ENCODE measurements at regions not wholly inside any gene's neighbourhood (a gene's known extent, or its start where the extent isn't known, plus 50 kb on each side); places are given as distances from the start of the nearest gene placed in this dataset.
"Not testable (repeated sequence)": the region's sequence is repeated elsewhere in the genome, so short reads cannot be mapped to it uniquely, and the experiment has no call there.

DNA sequence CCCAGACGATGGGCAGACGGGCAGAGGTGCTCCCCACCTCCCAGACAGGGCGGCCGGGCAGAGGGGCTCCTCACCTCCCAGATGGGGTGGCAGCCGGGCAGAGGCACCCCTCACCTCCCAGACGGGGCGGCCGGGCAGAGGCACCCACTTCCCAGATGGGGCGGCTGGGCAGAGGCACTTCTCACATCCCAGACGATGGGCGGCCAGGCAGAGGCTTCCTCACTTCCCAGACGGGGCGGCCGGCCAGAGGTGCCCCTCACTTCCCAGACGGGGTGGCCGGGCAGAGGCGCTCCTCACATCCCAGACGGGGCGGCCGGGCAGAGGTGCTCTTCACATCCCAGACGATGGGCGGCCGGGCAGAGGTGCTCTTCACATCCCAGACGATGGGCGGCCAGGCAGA lies 96.6 kb downstream of the ABCC12 start:
- DNase-seq (ENCODE audit: low read depth in 3 of 3, low spot score in 2 of 3), result not testable (repeated sequence)

DNA sequence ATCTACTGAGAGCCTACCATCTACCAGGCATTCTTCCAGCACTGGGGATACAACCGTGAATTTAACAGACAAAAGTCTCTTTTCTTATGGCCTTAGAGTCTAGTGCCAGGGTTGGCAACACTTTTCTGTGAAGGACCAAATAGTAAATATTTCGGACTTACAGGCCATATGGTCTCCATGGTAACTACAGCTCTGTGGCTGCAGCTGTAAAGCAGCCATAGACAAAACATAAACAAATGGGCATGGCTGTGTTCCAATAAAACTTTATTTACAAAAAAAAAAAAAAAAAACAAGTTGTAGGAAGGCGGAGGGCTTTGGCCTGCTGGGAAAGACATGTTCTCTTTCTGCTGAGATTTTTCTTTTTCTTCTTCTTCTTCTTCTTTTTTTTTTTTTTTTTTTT lies 98.7 kb downstream of the ABCC12 start:
- DNase-seq (ENCODE audit: low read depth in 3 of 3, low spot score in 2 of 3), result no peak

DNA sequence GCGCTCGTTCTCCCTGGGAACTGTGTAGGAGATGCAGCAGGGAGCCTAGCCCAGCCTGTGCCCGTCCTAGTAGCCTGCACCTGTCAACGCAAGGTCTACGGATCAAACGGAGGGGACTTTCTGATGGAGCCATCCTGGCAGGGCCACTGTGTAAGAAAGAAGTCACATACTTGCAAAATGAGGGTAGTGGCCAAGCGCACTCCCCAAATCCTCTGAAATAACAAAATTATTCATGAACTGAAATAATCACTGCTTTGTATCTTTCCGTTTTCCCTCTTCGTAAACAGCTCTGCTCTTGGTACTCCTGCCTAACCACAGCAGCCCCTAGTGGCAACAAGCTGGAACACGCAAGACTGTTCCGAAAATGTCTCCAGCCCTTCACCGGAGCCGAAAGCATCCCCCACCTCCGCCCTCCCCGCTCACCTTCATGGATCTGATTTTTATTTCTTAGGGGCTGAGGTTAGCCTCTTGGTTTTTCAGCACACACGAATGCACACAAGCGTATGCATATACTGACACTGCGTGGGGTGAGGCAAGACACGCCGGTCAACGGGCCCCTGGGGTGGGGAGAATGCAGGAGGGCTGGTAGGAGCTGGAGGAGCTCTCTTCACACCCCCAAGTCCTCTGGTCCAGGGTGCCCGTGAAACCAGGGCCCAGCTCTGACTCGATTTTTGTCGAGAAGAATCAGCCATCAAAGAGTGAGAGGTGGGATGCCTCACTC lies 100.8 kb downstream of the ABCC12 start:
- peak; percentile 27 to 35 (median 29) for DNase-seq (ENCODE audit: low read depth in 3 of 3, low spot score in 2 of 3)

DNA sequence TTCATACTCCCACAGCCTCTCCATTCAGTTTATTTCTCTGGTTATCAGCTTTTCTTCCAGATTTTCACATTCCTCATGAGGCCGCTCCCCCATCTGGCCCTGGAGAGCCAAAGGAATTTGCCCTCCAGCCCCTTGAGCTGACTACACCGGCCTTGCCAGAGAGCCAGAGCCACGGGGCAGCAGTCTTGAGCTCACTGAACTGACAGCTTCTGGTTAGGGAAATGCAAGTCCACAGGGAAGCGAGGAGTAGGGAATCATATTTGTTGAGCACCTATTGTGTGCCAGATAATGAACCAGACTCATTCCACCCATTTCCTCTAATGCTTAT lies 102.4 kb downstream of the ABCC12 start:
- no peak for DNase-seq (ENCODE audit: low read depth in 3 of 3, low spot score in 2 of 3)

DNA sequence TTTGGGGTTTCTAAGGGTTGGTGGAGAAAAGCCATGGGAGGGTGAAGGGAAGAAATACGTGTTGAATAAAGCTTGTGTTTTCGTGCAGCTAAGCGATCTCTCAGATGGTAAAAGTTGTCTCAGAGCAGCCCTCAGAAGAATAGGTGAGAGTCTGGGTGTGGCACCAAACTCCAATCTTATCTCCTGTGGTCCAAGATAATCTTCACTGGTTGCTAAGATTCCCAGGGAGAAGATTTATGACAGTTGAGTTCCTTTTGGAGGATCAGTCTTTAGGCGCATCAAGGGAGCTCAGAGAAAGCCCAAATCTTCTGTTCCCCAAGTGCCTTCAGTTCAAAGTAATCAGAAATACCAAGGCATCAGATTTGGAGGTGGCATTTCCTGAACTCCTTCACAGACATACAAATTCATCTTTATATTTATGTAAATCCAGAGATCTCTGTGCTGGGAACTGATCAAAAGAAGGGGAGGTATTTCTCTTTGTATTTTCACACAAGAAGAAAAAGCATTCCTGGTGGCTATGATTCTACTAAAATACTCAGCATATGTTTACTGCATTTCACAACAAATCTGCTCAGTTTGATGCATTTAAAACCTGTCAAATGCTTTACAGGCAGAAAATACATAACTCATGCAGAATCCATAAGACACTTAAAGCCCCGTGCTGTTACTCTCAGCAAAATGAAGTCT lies 102.9 kb downstream of the ABCC12 start:
- DNase-seq (ENCODE audit: low read depth in 3 of 3, low spot score in 2 of 3), result no peak

DNA sequence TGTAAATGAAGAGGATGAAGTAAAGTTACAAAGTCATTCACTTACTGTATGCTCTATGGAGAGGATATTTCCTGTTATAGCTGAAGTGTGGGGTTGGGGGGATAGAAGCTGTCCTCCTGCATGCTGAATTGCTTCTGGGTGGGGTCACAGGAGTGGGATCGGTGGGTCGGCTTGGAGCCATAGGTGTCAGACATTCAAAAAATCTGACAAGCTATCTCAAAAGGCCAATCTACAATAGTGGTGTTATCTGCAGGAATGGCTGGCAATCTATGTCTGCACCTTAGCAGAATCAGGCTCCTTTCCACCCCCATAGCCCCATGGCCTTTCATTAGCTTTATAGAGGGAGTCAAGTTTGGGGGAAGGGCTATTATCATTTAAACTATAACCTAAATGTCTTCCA lies 104.9 kb downstream of the ABCC12 start:
- DNase-seq (ENCODE audit: low read depth in 3 of 3, low spot score in 2 of 3), result no peak

DNA sequence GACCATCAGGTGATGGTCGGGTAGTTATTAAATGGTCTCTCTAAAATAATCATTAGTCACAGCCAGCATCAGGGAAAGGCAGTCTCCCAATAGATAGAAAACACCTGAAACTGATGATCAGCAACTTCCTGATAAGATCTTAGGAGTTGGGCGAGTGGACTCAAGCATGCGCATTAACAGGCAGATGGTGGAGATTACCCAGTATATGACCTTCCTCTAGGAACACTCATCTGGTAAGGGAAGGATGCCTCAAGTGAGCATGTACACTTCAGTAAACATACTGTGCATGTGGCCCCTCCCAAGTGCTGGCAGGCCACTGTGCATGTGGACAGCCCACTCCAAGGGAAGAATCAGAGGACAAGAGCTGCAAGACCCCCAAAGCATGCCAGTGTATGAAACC lies 105.9 kb downstream of the ABCC12 start:
- no peak for DNase-seq (ENCODE audit: low read depth in 3 of 3, low spot score in 2 of 3)

DNA sequence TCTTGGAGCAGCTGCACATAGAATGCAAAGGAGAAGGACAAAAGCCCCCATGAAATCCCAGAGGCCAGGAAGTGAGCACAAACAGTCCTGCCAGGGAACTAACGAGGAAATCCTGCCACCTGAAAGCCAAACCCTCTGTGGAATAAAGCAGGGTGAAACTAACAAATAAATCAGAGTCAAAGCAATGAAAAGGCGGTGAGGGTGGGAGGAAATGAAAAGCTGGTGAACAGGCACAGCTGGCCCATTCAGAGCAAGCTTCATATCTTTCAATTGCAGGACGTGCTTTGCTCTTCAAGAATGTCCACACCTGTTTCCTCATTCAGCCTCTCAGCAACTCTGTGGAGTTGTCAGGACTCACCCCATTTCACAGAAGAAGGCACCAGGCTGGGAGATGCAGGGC lies 108.1 kb downstream of the ABCC12 start:
- no peak for DNase-seq (ENCODE audit: low read depth in 3 of 3, low spot score in 2 of 3)

DNA sequence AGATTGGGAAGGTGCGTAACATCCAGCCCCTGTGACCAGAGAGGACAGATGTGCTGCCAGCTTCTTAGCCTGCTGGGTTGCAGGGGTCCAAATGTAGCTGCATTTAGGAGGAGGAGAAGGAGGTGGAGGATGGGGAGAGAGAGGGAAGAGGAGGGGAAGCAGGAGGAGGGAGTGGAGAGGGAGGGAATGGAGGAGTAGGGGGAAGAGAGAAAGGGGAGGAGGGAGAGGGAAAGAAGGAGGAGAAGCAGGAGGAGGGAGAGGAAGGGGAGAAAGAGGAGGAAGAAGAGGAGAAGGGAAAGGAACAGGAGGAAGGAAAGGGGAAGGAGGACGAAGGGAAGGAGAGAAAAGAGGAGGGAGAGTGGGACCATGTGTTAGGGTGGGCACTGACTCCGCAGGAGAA lies 108.6 kb downstream of the ABCC12 start:
- DNase-seq (ENCODE audit: low read depth in 3 of 3, low spot score in 2 of 3), result no peak

DNA sequence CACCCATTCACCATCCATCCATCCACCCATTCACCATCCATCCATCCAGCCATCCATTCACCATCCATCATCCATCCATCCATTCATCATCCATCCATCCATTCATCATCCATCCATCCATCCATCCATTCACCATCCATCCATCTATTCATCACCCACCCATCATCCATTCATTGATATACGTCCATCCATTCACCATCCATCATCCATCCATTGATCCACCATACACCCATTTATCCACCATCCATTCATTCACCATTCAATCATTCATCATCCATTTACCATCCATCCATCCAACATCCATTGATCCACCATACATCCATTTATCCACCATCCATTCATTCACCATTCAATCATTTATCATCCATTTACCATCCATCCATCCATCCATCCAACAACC lies 111.7 kb downstream of the ABCC12 start:
- DNase-seq (ENCODE audit: low read depth in 3 of 3, low spot score in 2 of 3), result no peak

DNA sequence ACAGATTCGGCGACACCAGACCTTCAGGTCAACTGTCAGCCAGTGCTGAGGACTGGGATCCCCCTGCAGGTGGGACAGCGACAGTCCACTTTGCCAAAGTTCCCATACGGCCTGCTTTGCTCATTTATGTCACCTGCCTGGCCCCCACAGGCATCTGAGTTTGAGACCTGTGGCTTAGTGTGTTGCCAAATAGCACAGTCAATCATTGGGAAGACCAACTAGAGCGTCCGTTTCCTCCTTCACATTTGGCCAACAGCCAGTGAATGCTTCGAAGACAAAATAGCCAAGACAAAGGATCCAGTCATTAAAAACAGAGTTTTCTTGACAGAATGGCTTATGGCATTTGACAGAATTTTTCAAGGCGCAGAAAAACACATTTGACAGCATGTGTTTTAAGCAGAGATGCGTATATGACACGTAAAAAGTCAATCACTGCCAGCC lies 113.8 kb downstream of the ABCC12 start:
- no peak for DNase-seq (ENCODE audit: low read depth in 3 of 3, low spot score in 2 of 3)

DNA sequence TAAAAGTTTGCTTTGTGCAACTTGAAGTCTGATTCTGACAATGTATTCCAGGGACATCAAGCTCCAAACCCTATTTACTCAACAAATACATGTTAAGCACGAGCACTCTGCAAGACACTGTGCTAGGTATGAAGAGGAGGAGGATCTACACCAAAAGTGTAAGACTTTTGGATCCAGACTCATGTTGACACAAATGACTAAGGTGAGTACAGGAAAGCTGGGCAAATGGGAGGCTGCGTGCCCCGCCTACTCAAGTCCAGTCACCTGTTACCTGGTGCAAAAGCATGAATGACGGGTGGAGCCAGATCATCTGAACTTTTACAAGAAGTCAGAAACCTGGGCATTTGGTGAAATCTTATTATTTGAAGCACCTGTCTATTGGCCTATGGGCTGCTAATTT lies 120.7 kb downstream of the ABCC12 start:
- DNase-seq (ENCODE audit: low read depth in 3 of 3, low spot score in 2 of 3), result no peak

DNA sequence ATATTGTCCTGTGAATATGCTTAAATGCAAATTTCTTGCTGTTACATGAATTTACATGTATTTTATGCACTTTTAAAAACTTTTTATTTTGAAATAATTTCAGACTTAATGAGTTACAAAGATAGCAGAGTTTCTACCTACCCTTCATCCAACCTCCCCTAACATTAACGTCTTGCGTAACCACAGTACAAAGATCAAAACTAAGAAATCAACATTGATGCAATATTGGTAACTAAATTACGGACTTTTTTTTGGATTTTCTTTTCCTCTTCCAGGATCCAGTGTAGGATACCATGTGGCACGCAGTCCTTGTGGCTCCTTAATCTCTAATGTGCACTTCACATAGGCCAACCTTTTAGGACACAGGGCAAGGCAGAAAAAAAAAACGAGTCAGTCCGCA lies 124.9 kb downstream of the ABCC12 start:
- DNase-seq (ENCODE audit: low read depth in 3 of 3, low spot score in 2 of 3), result no peak

DNA sequence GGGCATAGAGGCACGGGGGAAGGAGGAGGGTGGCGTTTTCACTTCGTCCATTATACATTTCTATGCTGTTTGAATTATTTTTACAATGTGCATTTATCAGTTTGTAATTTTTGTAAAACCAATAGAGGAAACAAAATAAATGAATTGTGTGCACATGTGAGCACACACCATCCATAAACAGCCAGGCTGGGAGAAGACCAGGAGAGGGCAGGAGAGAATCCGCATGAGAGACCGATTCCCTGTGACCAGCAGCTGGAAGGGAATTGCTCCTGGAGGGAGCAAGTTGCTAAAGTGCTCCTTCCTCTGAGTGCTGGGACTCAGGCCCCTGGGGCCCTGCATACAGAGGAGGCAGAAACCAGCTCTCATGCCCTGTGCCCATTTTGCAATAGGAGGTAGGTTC lies 126.0 kb downstream of the ABCC12 start:
- no peak for DNase-seq (ENCODE audit: low read depth in 3 of 3, low spot score in 2 of 3)

DNA sequence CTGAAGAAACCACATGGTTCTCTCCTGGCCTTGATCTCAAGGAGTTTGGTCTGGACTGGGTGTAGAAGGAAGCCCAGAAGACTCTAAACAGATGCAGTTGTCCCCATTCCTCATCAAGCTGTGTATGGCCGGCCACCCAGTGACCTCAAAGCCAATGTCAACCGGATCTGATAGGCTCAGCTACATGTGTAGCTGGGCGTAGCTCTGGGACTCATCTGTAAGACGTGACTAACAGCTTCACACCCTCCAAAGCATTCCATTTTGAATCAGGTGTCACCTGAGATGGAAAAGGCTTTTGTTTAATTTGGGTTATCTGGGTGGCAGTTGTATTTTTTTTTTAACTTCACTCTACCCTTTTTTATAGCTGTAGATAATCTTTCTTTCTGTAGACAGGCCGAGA lies 130.4 kb downstream of the ABCC12 start:
- DNase-seq (ENCODE audit: low read depth in 3 of 3, low spot score in 2 of 3), result no peak

DNA sequence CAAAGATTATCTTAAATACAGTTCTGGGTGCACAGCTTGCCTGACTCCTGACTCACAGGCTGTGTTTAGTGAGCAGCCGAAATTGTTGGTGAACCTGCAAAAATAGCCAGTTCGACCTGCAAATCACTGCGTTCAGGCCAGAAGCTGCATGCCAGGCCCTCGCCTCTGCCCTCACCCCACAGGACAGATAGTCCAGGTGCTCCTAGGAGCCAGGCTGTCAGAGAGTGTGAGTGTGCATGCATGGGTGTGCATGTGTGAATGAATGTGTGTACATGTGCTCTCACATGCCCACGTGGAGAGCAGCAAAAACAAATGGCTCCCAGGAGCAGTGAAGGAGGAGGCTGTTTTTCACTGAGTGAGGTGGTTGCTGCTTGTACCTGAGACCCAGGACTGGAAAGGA lies 131.8 kb downstream of the ABCC12 start:
- no peak for DNase-seq (ENCODE audit: low read depth in 3 of 3, low spot score in 2 of 3)

DNA sequence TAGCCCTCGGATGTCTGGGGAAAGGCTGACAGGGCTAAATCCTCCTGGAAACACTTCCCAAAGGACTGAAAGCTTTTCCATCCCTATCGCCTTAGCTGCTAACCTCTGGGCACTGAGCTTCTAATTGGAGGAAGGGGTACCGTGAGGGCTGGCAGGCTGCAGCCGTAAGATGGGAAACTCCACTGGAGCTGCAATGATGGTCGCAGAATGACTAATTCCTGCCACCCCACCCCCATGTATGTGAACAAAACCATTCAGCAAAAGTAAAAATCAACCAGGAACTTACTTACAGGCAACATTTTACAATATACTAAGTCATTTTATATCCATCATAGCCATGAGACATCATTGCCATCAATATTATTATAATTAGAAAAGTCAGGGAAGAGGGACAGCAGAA lies 133.3 kb downstream of the ABCC12 start:
- DNase-seq (ENCODE audit: low read depth in 3 of 3, low spot score in 2 of 3), result no peak

DNA sequence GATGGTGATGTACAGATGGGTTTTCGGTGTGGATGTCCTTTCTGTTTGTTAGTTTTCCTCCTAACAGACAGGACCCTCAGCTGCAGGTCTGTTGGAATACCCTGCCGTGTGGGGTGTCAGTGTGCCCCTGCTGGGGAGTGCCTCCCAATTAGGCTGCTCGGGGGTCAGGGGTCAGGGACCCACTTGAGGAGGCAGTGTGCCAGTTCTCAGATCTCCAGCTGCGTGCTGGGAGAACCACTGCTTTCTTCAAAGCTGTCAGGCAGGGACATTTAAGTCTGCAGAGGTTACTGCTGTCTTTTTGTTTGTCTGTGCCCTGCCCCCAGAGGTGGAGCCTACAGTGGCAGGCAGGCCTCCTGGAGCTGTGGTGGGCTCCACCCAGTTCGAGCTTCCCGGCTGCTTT lies 135.2 kb downstream of the ABCC12 start:
- not testable (repeated sequence) for DNase-seq (ENCODE audit: low read depth in 3 of 3, low spot score in 2 of 3)

DNA sequence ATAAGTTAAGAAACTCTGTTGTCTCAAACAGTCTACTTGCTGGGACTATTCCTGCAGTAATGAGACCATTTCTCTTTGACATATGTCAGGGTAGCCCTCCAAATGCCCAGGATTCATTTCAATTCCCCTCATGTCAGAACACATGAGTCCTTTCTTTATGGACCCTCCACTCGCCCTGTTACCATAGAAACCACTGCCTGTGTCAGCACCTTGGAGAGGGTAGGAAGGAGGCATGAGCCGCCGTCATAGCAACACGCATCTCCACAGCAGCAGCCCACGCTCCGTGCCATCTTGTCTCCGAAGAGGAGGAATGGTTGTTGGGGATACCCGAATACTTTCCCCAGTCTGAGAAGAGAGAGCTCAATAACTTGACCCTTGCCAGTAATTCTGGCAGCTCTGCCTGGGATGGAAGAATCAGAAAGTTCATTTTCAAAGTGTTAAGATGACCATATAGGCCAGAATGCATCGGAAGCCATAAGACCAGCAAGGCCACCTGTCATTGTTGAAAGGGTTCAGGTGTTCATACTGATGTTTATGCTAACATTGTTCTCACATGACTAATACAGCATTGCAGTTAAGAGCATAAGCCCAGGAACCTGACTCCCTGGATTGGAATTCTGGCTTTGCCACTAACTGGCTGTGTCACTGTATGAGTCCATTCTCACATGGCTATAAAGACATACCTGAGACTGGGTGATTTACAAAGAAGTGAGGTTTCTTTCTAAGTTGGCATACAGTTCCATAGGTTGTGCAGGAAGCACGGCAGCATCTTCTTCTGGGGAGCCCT lies 141.3 kb downstream of the ABCC12 start:
- DNase-seq (ENCODE audit: low read depth in 3 of 3, low spot score in 2 of 3), result no peak

DNA sequence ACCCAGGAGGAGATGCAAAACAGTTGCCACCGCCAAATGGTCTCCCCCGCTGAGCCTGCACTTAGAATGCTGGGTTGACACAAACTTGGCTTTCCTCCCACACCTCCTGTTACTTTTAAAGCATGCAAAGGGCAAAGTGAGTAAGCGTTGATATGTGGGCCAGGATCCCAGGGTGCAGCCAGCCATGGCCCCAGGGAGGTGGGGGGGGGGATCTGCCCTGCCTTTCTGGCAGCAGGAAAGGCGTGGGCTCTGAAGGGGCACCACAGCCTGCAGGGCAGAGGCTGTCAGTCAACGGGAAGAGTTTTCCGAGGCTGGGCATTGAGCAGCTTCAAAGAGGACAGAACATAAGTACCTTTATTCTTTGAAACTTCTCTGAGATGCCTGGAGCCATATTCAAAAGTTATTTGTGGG lies 142.3 kb downstream of the ABCC12 start:
- no peak for DNase-seq (ENCODE audit: low read depth in 3 of 3, low spot score in 2 of 3)

DNA sequence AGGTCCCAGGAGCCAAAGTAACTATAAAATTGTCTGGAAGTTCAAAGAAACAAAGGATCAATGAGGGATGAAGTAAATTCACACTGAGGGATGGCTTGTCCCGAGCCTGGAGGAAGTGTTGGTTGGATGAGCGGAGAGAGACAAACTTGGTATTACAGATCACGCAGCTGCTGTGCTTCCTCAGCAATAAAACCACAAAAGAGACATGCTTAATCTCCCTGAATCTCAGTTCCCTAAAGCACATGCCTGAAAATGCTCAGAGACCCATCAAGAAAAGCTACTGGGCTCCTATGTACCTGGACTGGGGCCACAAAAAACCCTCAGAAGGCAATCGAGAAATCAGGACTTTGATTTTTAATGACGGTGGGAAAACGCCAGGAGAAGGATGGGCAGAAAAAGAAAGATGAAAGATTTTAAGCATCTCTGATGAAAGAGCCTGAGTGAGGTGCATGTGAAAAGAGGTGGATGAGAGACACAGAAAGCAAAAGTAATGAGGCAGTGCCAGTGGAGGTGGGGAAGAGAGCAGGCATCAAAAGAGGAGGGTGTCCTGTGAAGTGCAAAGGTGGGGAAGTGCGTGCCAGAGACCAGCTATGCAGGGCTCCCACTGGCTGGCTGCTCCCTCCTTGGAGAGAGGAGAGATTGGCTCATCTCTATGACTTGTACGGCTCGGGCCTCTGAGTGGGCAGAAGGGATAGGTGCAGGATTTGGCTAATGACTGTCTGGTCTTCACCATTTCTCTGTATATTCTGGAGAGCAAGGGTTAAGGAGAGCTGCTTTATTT lies 143.7 kb downstream of the ABCC12 start:
- no peak for DNase-seq (ENCODE audit: low read depth in 3 of 3, low spot score in 2 of 3)

All from right renal cortex interstitium (tissue), 3 donors.